SK-N-SH (cell line): ENCODE measurements at regions not wholly inside any gene's neighbourhood (a gene's known extent, or its start where the extent isn't known, plus 50 kb on each side); places are given as distances from the start of the nearest gene placed in this dataset.

ENCODE experiments used
- EP300 ChIP-seq, 2 experiments: IDR thresholded peaks; 2 replicates each; pipeline versions ENCODE4 v1.4.0 to v1.6.1; 2012; ENCODE audit warnings: borderline replicate concordance in 1 of 2, low read depth in 1 of 2, low read length in 1 of 2
- EZH2phosphoT487 ChIP-seq: fragments of 200-600 bp; sonication (generic); IDR thresholded peaks from 2 replicates; pipeline ENCODE4 v1.6.1; 2017; ENCODE audit warnings: low read depth, mixed run types, mild to moderate bottlenecking, antibody characterized with exemption, moderate library complexity, borderline replicate concordance
- GATA2 ChIP-seq: sonication (generic); formaldehyde crosslinking; IDR thresholded peaks from 2 replicates; pipeline ENCODE4 v1.5.0; 2020; ENCODE audit warnings: mild to moderate bottlenecking, missing genetic modification reagents
- MAX ChIP-seq: IDR thresholded peaks from 2 replicates; pipeline ENCODE4 v1.4.0; 2012; ENCODE audit warnings: low read depth
- TAF1 ChIP-seq: IDR thresholded peaks from 2 replicates; pipeline ENCODE4 v1.6.1; 2012; ENCODE audit warnings: low read depth, mild to moderate bottlenecking, low read length, moderate library complexity, borderline replicate concordance

- TF ChIP-seq EP300 (IDR thresholded peaks at IDR 0.05; ENCODE audit: borderline replicate concordance in 1 of 2, low read depth in 1 of 2, low read length in 1 of 2), result no peak
- no peak for TF ChIP-seq MAX
- TF ChIP-seq GATA2, result no peak
- no peak for TF ChIP-seq TAF1
- no peak for TF ChIP-seq EZH2phosphoT487
Measured at GRCh38 chr1:208405014-208405413, 160.8 kb upstream of the PLXNA2 start.
